Mucosa of descending colon (tissue), 3 donors: ENCODE measurements at regions not wholly inside any gene's neighbourhood (a gene's known extent, or its start where the extent isn't known, plus 50 kb on each side); places are given as distances from the start of the nearest gene placed in this dataset.

Experiments
- ATAC-seq: fragments of 200-7000 bp; cut with Tn5 transposase; one replicate; pipeline ENCODE4 v1.9.1; 2020; ENCODE audit warnings: mild to moderate bottlenecking, moderate library complexity
- DNase-seq, 3 donors: peaks; one replicate each; pipeline ENCODE4 v3.0.0-alpha.2; 2020
- H3K36me3 ChIP-seq: fragments of 200-600 bp; one replicate; pipeline ENCODE4 v1.8.0; 2021; ENCODE audit warnings: low read depth, mild to moderate bottlenecking
- H3K4me1 ChIP-seq: fragments of 200-600 bp; one replicate; pipeline ENCODE4 v1.8.0; 2021; ENCODE audit warnings: low read depth, mild to moderate bottlenecking
- H3K4me3 ChIP-seq: fragments of 200-600 bp; one replicate; pipeline ENCODE4 v1.8.0; 2021; ENCODE audit warnings: mild to moderate bottlenecking
- H3K9me3 ChIP-seq: fragments of 200-600 bp; one replicate; pipeline ENCODE4 v1.8.0; 2021; ENCODE audit warnings: mild to moderate bottlenecking
- CTCF ChIP-seq: fragments of 200-600 bp; IDR thresholded peaks from one replicate; pipeline ENCODE4 v1.8.0; 2022; ENCODE audit warnings: antibody characterized with exemption, mild to moderate bottlenecking
- intact Hi-C, 2 donors: fragments of 100-400 bp; cut with DNase I in 1 of 2; cut with micrococcal nuclease in 1 of 2; formaldehyde crosslinking; loops; one replicate each; pipeline versions ENCODE4 v1.11.0 to v1.11.1; 2022; cut with DNase I, micrococcal nuclease
- donor health status: DM: no; HTN: no; CAD: no; lungs with moderate emphysema.
- donor health status: DM: no; HTN: no; CAD: no.
- donor health status: DM: no; HTN: yes; CAD: no.

GRCh38 chr3:84806958-84807357 is 151.8 kb upstream of the CADM2 start:
- DNase-seq (no peak), ATAC-seq (no peak)
- intact Hi-C loops: no loop called here
- Histone ChIP-seq H3K4me1 (no peaks in the 10 kb centered on the region), H3K4me3 (no peak overlapping the region), H3K36me3 (no peaks in the 10 kb centered on the region), H3K9me3 (peaks cover 4% of the 10 kb centered on the region)
- no peak for TF ChIP-seq CTCF

- no peaks in the 10 kb centered on the region for H3K4me1 ChIP-seq
- intact Hi-C loops: no loop called here
Observed at GRCh38 chr3:84820126-84820525, 138.7 kb upstream of the CADM2 start.

GRCh38 chr3:84820906-84821305 is 137.9 kb upstream of the CADM2 start:
- Histone ChIP-seq H3K4me3 (no peak overlapping the region), H3K9me3 (peaks cover 13% of the 10 kb centered on the region), H3K36me3 (no peaks in the 10 kb centered on the region), H3K4me1 (no peaks in the 10 kb centered on the region)
- ATAC-seq: no peak
- DNase-seq: no peak
- no peak for TF ChIP-seq CTCF
- intact Hi-C loops: no loop called here

More at GRCh38 chr3:84820126-84820525, 138.7 kb upstream of the CADM2 start:
- DNase-seq: no peak
- Histone ChIP-seq H3K36me3 (no peaks in the 10 kb centered on the region), H3K9me3 (peaks cover 17% of the 10 kb centered on the region), H3K4me3 (no peak overlapping the region)
- ATAC-seq: no peak
- TF ChIP-seq CTCF: no peak

GRCh38 chr3:84825817-84826216 is 133.0 kb upstream of the CADM2 start:
- H3K4me3 ChIP-seq: no peak overlapping the region

GRCh38 chr3:84830476-84830875 is 128.3 kb upstream of the CADM2 start:
- no peak for ATAC-seq
- no peak overlapping the region for H3K4me3 ChIP-seq

More at GRCh38 chr3:84825817-84826216, 133.0 kb upstream of the CADM2 start:
- H3K36me3 ChIP-seq: no peaks in the 10 kb centered on the region
- TF ChIP-seq CTCF: no peak
- DNase-seq (no peak), ATAC-seq (no peak)
- peaks cover 3% of the 10 kb centered on the region for H3K9me3 ChIP-seq
- intact Hi-C loops: no loop called here
- no peaks in the 10 kb centered on the region for H3K4me1 ChIP-seq

More at GRCh38 chr3:84830476-84830875, 128.3 kb upstream of the CADM2 start:
- TF ChIP-seq CTCF: no peak
- Histone ChIP-seq H3K4me1 (no peaks in the 10 kb centered on the region), H3K36me3 (no peaks in the 10 kb centered on the region), H3K9me3 (peaks cover 15% of the 10 kb centered on the region)
- DNase-seq: no peak
- intact Hi-C loops: no loop called here
